MM.1S (cell line): ENCODE measurements at regions not wholly inside any gene's neighbourhood (a gene's known extent, or its start where the extent isn't known, plus 50 kb on each side); places are given as distances from the start of the nearest gene placed in this dataset.

Experiments
- DNase-seq: peaks from one replicate; pipeline ENCODE4 v3.0.0-alpha.2; 2015
- H2AFZ ChIP-seq: fragments of 300-600 bp; sonication (generic); 2 replicates; pipeline ENCODE4 v1.6.0; 2016; ENCODE audit warnings: antibody characterized with exemption, low read length
- H3F3A ChIP-seq: fragments of 300-600 bp; sonication (generic); 2 replicates; pipeline ENCODE4 v1.6.1; 2016; ENCODE audit warnings: mild to moderate bottlenecking, antibody characterized with exemption, low read length, moderate library complexity, mixed read lengths; ENCODE audit not compliant: insufficient read depth
- H3K27ac ChIP-seq: fragments of 300-600 bp; sonication (generic); 2 replicates; pipeline ENCODE4 v1.5.1; 2016; ENCODE audit warnings: mild to moderate bottlenecking, low read length
- H3K27me3 ChIP-seq: fragments of 300-600 bp; sonication (generic); replicated peaks from 2 replicates; pipeline ENCODE4 v1.6.0; 2016; ENCODE audit warnings: low read length; ENCODE audit not compliant: insufficient read depth
- H3K36me3 ChIP-seq: fragments of 300-600 bp; sonication (generic); replicated peaks from 2 replicates; pipeline ENCODE4 v1.6.1; 2016; ENCODE audit warnings: mild to moderate bottlenecking, low read length, mixed read lengths; ENCODE audit not compliant: insufficient read depth
- H3K4me1 ChIP-seq: fragments of 300-600 bp; sonication (generic); 2 replicates; pipeline ENCODE4 v1.6.1; 2016; ENCODE audit warnings: low read length, mixed read lengths
- H3K4me2 ChIP-seq: fragments of 300-600 bp; sonication (generic); 2 replicates; pipeline ENCODE4 v1.6.0; 2016; ENCODE audit warnings: low read depth, low read length
- H3K4me3 ChIP-seq: fragments of 300-600 bp; sonication (generic); 2 replicates; pipeline ENCODE4 v1.5.1; 2016; ENCODE audit warnings: low read length, mixed read lengths
- H3K79me2 ChIP-seq: fragments of 300-600 bp; sonication (generic); 2 replicates; pipeline ENCODE4 v1.6.1; 2016; ENCODE audit warnings: mixed run types, low read length, mixed read lengths
- H3K9ac ChIP-seq: fragments of 300-600 bp; sonication (generic); 2 replicates; pipeline ENCODE4 v1.6.1; 2016; ENCODE audit warnings: low read length, mixed read lengths
- H3K9me2 ChIP-seq: fragments of 300-600 bp; sonication (generic); replicated peaks from 2 replicates; pipeline ENCODE4 v1.6.1; 2016; ENCODE audit warnings: mild to moderate bottlenecking, low read length, mixed read lengths; ENCODE audit not compliant: insufficient read depth
- H3K9me3 ChIP-seq: fragments of 300-600 bp; sonication (generic); replicated peaks from 2 replicates; pipeline ENCODE4 v1.6.1; 2016; ENCODE audit warnings: mild to moderate bottlenecking, low read length, mixed read lengths; ENCODE audit not compliant: insufficient read depth
- H4K20me1 ChIP-seq: fragments of 300-600 bp; sonication (generic); 2 replicates; pipeline ENCODE4 v1.6.1; 2016; ENCODE audit warnings: mild to moderate bottlenecking, low read length, moderate library complexity, mixed read lengths; ENCODE audit not compliant: insufficient read depth
- EZH2 ChIP-seq: fragments of 300-600 bp; sonication (generic); optimal IDR thresholded peaks from 2 replicates; pipeline ENCODE3; 2017; ENCODE audit warnings: low read depth, mild to moderate bottlenecking, antibody characterized with exemption, low read length, mixed read lengths
- EZH2phosphoT487 ChIP-seq: fragments of 300-600 bp; sonication (generic); IDR thresholded peaks from 2 replicates; pipeline ENCODE4 v1.6.1; 2018; ENCODE audit warnings: antibody characterized with exemption, low read length
- TF ChIP-seq, protein P1 (sequence below): fragments of 300-600 bp; sonication (generic); IDR thresholded peaks from 2 replicates; pipeline ENCODE4 v1.5.1; 2016; ENCODE audit warnings: antibody characterized with exemption, low read length, mixed read lengths

GRCh38 chr4:79467246-79467932 lies 59.4 kb upstream of the GK2 start:
- no peaks in the 10 kb centered on the region for H3K9me2 ChIP-seq
- DNase-seq, result no peak
- no peaks in the 10 kb centered on the region for H3K36me3 ChIP-seq
- TF ChIP-seq, protein P1, sequence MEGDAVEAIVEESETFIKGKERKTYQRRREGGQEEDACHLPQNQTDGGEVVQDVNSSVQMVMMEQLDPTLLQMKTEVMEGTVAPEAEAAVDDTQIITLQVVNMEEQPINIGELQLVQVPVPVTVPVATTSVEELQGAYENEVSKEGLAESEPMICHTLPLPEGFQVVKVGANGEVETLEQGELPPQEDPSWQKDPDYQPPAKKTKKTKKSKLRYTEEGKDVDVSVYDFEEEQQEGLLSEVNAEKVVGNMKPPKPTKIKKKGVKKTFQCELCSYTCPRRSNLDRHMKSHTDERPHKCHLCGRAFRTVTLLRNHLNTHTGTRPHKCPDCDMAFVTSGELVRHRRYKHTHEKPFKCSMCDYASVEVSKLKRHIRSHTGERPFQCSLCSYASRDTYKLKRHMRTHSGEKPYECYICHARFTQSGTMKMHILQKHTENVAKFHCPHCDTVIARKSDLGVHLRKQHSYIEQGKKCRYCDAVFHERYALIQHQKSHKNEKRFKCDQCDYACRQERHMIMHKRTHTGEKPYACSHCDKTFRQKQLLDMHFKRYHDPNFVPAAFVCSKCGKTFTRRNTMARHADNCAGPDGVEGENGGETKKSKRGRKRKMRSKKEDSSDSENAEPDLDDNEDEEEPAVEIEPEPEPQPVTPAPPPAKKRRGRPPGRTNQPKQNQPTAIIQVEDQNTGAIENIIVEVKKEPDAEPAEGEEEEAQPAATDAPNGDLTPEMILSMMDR, result no peak
- TF ChIP-seq EZH2phosphoT487 (no peak), EZH2 (no peak)
- no peak overlapping the region for H3K9ac ChIP-seq
- no peak overlapping the region for H3K4me3 ChIP-seq
- H4K20me1 ChIP-seq, result no peaks in the 10 kb centered on the region
- H3K79me2 ChIP-seq, result no peaks in the 10 kb centered on the region
- H2AFZ ChIP-seq, result no peak overlapping the region
- no peaks in the 10 kb centered on the region for H3K9me3 ChIP-seq
- H3K27me3 ChIP-seq, result no peaks in the 10 kb centered on the region
- no peak overlapping the region for H3K4me2 ChIP-seq
- no peaks in the 10 kb centered on the region for H3F3A ChIP-seq
- no peaks in the 10 kb centered on the region for H3K4me1 ChIP-seq
- H3K27ac ChIP-seq, result no peak overlapping the region

GRCh38 chr4:79466621-79467020 lies 58.6 kb upstream of the GK2 start:
- no peaks in the 10 kb centered on the region for H3K9me2 ChIP-seq
- no peaks in the 10 kb centered on the region for H3K9me3 ChIP-seq
- no peak for DNase-seq
- H3K27me3 ChIP-seq, result no peaks in the 10 kb centered on the region
- no peaks in the 10 kb centered on the region for H3K79me2 ChIP-seq
- no peaks in the 10 kb centered on the region for H3K36me3 ChIP-seq
- H2AFZ ChIP-seq, result no peak overlapping the region
- no peaks in the 10 kb centered on the region for H4K20me1 ChIP-seq
- no peak overlapping the region for H3K27ac ChIP-seq
- TF ChIP-seq, protein P1, result no peak
- no peak for TF ChIP-seq EZH2
- H3K4me1 ChIP-seq, result no peaks in the 10 kb centered on the region
- no peaks in the 10 kb centered on the region for H3F3A ChIP-seq
- H3K9ac ChIP-seq, result no peak overlapping the region
- H3K4me3 ChIP-seq, result no peak overlapping the region
- no peak overlapping the region for H3K4me2 ChIP-seq
